Osteocyte (in vitro differentiated cells): ENCODE measurements at regions not wholly inside any gene's neighbourhood (a gene's known extent, or its start where the extent isn't known, plus 50 kb on each side); places are given as distances from the start of the nearest gene placed in this dataset.

ENCODE experiments used
- DNase-seq: peaks from one replicate; pipeline ENCODE4 v3.0.0; 2021; ENCODE audit warnings: mixed read lengths; ENCODE audit not compliant: unreplicated experiment; ENCODE audit errors: extremely low spot score
- H3K27ac Mint-ChIP-seq: one replicate; pipeline ENCODE4 v1.8.0; 2021; ENCODE audit warnings: mild to moderate bottlenecking, mixed read lengths; ENCODE audit not compliant: unreplicated experiment
- H3K27me3 Mint-ChIP-seq: one replicate; pipeline ENCODE4 v1.8.0; 2021; ENCODE audit warnings: mixed read lengths; ENCODE audit not compliant: unreplicated experiment
- H3K36me3 Mint-ChIP-seq: one replicate; pipeline ENCODE4 v1.8.0; 2021; ENCODE audit warnings: mixed read lengths; ENCODE audit not compliant: unreplicated experiment
- H3K4me1 Mint-ChIP-seq: one replicate; pipeline ENCODE4 v1.8.0; 2021; ENCODE audit warnings: mixed read lengths; ENCODE audit not compliant: unreplicated experiment
- H3K4me3 Mint-ChIP-seq: one replicate; pipeline ENCODE4 v1.8.0; 2021; ENCODE audit warnings: mild to moderate bottlenecking, moderate library complexity, mixed read lengths; ENCODE audit not compliant: unreplicated experiment
- H3K9me3 Mint-ChIP-seq: one replicate; pipeline ENCODE4 v1.8.0; 2021; ENCODE audit warnings: mixed read lengths; ENCODE audit not compliant: unreplicated experiment
- CTCF ChIP-seq: fragments of 200-600 bp; sonication (generic); IDR thresholded peaks from 2 replicates; pipeline ENCODE4 v1.5.0; 2021; ENCODE audit warnings: antibody characterized with exemption, mild to moderate bottlenecking, moderate library complexity

DNA sequence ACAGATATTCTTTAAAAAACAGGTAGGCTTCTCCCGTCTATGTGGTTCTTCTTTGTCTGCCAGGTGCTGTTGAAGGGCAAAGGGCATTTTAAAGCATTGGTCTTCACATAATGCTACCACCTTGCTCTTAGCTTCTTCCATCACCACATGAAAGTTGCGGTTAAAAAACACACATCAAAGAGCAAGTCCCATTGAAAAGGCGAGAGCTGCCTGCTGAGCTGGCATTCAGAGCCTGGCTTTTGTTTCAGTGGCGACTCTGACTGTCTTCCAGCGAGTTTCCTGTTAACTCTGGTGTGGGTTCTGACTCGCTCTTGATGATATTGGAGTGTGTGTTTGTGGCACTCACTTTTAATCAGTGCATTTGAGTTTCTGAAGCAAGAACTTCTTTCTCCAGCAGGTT lies 624.9 kb upstream of the FANCL start:
- H3K27me3 Mint-ChIP-seq: peaks cover 28% of the 10 kb centered on the region
- H3K4me1 Mint-ChIP-seq: no peaks in the 10 kb centered on the region
- no peak for TF ChIP-seq CTCF
- no peaks in the 10 kb centered on the region for H3K36me3 Mint-ChIP-seq
- no peak overlapping the region for H3K4me3 Mint-ChIP-seq
- DNase-seq: no peak
- no peak overlapping the region for H3K27ac Mint-ChIP-seq
- H3K9me3 Mint-ChIP-seq: peaks cover 3% of the 10 kb centered on the region

DNA sequence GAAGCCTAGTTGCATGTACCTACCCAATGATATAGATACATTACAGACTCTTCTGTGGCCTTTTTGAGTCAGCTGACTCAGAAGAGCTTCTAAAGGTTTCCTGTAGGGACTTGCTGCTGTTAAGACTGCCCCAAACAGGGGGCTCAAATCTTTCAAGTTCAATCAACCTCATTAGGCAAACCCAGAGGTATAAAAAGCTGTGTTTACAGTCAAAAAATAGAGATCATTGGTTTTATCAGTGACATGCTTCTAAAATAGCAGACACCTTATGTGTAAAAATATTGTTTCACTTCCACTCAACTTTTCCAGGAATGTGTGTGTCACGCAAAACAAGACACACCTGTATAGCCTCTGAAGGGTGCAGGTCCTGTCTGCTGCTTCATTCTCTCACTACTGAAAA lies 624.3 kb upstream of the FANCL start:
- no peaks in the 10 kb centered on the region for H3K4me1 Mint-ChIP-seq

DNA sequence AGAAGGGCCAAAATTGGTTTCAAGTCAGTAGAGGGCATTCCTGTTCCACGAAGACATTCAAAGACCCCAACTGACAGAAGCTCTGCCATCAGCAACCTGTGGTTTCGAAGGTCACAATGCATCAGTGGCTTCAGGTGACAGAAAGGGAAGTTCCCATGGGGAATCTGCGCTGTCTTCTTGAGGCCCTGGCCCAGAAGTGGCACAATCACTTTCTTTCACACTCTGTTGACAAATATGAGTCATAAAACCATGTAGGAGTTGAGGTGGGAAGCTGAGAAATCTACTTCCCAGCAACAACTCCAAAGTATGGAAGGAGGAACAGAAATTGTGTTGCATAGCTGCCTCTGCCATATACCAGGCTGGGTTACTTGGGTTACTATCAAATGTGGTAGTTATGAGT lies 621.1 kb upstream of the FANCL start:
- Mint-ChIP-seq H3K27ac (no peak overlapping the region), H3K9me3 (peaks cover 3% of the 10 kb centered on the region), H3K36me3 (no peaks in the 10 kb centered on the region), H3K4me3 (no peak overlapping the region), H3K4me1 (no peaks in the 10 kb centered on the region), H3K27me3 (peaks cover 18% of the 10 kb centered on the region)
- TF ChIP-seq CTCF: no peak
- no peak for DNase-seq

More for the DNA sequence above, 624.3 kb upstream of the FANCL start:
- DNase-seq: no peak
- H3K36me3 Mint-ChIP-seq: no peaks in the 10 kb centered on the region
- no peak overlapping the region for H3K4me3 Mint-ChIP-seq
- peaks cover 28% of the 10 kb centered on the region for H3K27me3 Mint-ChIP-seq
- peaks cover 3% of the 10 kb centered on the region for H3K9me3 Mint-ChIP-seq
- TF ChIP-seq CTCF: no peak
- no peak overlapping the region for H3K27ac Mint-ChIP-seq

GRCh38 chr2:58860586-58860985 lies 619.5 kb upstream of the FANCL start:
- peaks cover 7% of the 10 kb centered on the region for H3K9me3 Mint-ChIP-seq

DNA sequence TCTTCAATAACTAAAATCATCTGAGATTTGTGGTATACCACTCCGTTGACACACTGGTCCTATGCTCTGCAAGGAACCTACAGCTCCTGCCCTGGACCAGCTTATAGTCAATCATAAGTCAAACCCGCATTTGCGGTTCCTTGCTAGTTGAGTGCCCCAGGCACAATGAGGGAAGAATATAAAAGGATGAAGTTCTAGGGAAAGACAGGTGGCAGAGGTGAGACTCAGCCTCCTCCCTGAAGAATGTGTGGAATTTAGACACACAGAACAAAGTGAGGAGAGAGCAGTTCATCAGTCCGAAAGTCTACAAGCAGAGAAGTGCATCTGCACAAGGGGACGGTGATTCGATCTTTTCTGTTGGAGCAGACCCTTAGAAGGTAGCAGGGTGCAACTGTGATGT lies 615.0 kb upstream of the FANCL start:
- TF ChIP-seq CTCF: no peak
- Mint-ChIP-seq H3K36me3 (no peaks in the 10 kb centered on the region), H3K27ac (no peak overlapping the region), H3K9me3 (peaks cover 5% of the 10 kb centered on the region), H3K4me1 (no peaks in the 10 kb centered on the region), H3K4me3 (no peak overlapping the region), H3K27me3 (peaks cover 12% of the 10 kb centered on the region)
- DNase-seq: no peak

More at GRCh38 chr2:58860586-58860985, 619.5 kb upstream of the FANCL start:
- Mint-ChIP-seq H3K27ac (no peak overlapping the region), H3K36me3 (no peaks in the 10 kb centered on the region), H3K4me3 (no peak overlapping the region), H3K27me3 (peaks cover 13% of the 10 kb centered on the region), H3K4me1 (no peaks in the 10 kb centered on the region)
- DNase-seq: no peak
- no peak for TF ChIP-seq CTCF
